Astrocyte of the spinal cord (primary cell): ENCODE measurements at regions not wholly inside any gene's neighbourhood (a gene's known extent, or its start where the extent isn't known, plus 50 kb on each side); places are given as distances from the start of the nearest gene placed in this dataset.

Experiments used
- DNase-seq: peaks from one replicate; pipeline ENCODE4 v3.0.0; 2011; ENCODE audit warnings: low read depth, low spot score
- H3K4me3 ChIP-seq: 2 replicates; pipeline ENCODE4 v1.5.1; 2011; ENCODE audit warnings: low read depth, mild to moderate bottlenecking, low read length, moderate library complexity
- in situ Hi-C: cut with HindIII; loops from 2 replicates; pipeline ENCODE4 v1.10.0; 2017; ENCODE audit warnings: low sequenced_read_pairs
- TF ChIP-seq, protein P1 (sequence below): IDR thresholded peaks from 2 replicates; pipeline ENCODE4 v1.5.1; 2012; ENCODE audit warnings: low read depth, mild to moderate bottlenecking, low read length, inconsistent platforms

DNA sequence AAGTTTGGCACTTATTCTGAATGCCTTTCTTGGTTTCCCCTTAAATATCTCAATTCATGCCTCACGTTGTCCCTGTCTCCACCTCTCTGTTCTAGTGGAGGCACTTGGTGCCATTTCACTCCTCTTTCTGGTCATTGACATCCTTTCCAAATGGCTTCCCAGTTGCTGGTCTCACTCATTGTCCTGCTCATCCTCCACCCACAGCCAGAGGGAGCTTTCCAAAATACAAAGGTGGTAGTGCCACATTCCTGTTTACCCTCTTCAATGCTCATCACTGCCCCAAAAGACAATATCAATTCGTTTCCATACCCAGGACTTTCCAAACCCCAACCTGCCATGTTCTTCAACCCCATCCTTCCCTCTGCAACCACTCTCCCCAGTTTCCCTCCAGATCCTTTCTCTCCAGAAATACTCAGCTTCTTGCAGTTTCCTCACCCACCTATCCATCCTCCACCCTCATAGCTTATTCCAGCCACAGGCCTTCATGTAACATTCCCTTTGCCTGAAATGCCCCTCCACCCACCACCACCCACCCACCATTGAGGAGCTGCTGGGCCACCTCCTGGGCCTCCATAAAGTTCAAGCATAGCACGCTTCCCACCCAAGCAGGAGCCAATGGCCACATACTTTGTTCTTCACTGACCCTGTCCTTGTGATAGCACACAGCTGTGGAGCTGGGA lies 63.1 kb upstream of the ADRB1 start:
- TF ChIP-seq, protein P1, sequence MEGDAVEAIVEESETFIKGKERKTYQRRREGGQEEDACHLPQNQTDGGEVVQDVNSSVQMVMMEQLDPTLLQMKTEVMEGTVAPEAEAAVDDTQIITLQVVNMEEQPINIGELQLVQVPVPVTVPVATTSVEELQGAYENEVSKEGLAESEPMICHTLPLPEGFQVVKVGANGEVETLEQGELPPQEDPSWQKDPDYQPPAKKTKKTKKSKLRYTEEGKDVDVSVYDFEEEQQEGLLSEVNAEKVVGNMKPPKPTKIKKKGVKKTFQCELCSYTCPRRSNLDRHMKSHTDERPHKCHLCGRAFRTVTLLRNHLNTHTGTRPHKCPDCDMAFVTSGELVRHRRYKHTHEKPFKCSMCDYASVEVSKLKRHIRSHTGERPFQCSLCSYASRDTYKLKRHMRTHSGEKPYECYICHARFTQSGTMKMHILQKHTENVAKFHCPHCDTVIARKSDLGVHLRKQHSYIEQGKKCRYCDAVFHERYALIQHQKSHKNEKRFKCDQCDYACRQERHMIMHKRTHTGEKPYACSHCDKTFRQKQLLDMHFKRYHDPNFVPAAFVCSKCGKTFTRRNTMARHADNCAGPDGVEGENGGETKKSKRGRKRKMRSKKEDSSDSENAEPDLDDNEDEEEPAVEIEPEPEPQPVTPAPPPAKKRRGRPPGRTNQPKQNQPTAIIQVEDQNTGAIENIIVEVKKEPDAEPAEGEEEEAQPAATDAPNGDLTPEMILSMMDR: peak; percentile 18
- DNase-seq: no peak
- in situ Hi-C loops: no loop called here
- H3K4me3 ChIP-seq: no peak overlapping the region

GRCh38 chr10:113982296-113982695 lies 61.4 kb upstream of the ADRB1 start:
- no peak for DNase-seq
- in situ Hi-C loops: no loop called here
- TF ChIP-seq, protein P1: no peak
- no peak overlapping the region for H3K4me3 ChIP-seq

DNA sequence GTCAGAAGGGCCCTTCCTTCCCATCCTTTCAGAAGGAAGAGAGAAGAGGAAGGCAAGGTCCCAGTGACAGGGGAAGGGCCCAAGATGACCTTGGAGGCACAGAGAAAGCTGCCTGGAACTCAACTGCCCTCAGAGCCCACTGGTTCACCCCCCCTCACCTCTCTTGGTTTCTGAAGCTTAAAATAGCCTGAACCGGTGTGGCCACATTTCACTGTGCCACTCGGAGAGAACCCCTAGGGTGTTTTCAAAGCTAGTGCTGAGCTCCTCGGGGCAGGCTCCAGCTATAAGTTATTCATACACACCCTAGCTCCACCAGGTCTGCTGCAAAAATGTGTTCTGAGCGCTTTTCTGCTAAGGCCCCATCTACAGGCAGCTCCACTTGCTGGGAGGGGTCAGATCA lies 60.9 kb upstream of the ADRB1 start:
- TF ChIP-seq, protein P1: no peak
- in situ Hi-C loops: no loop called here
- DNase-seq: no peak
- H3K4me3 ChIP-seq: no peak overlapping the region

- in situ Hi-C loops: no loop called here
- DNase-seq: no peak
- TF ChIP-seq, protein P1: no peak
- no peak overlapping the region for H3K4me3 ChIP-seq
Measured at GRCh38 chr10:113983552-113983951, 60.1 kb upstream of the ADRB1 start.

- DNase-seq: peak; percentile 50
- in situ Hi-C loops: no loop called here
- TF ChIP-seq, protein P1: no peak
- H3K4me3 ChIP-seq: no peak overlapping the region
Measured at GRCh38 chr10:113985297-113985844, 58.3 kb upstream of the ADRB1 start.

- TF ChIP-seq, protein P1: no peak
- no peak overlapping the region for H3K4me3 ChIP-seq
- in situ Hi-C loops: no loop called here
- DNase-seq: no peak
Measured at GRCh38 chr10:113986316-113986715, 57.4 kb upstream of the ADRB1 start.
